A673 (cell line): ENCODE measurements at regions not wholly inside any gene's neighbourhood (a gene's known extent, or its start where the extent isn't known, plus 50 kb on each side); places are given as distances from the start of the nearest gene placed in this dataset.

Source experiments
- BruUV-seq: library from RNA; stranded (reverse); fragments of 400-500 nt; replicated peaks from 2 replicates; lab custom pipeline; 2021; lab: Mats Ljungman, UMichigan
- CTCF ChIA-PET: fragments of 300-600 bp; sonication (Branson Sonifier 250); formaldehyde crosslinking; loops from one replicate; lab custom pipeline; 2022; ENCODE audit warnings: antibody characterized with exemption; lab: Charles Lee
- POLR2A ChIA-PET: fragments of 300-600 bp; sonication (Branson Sonifier 250); formaldehyde crosslinking; loops from one replicate; lab custom pipeline; 2022; ENCODE audit warnings: antibody characterized with exemption; ENCODE audit not compliant: low non-redundant PET; lab: Charles Lee
- DNase-seq: peaks from one replicate; pipeline ENCODE4 v3.0.0-alpha.2; 2015; ENCODE audit warnings: low spot score
- H3K27ac ChIP-seq: fragments of 200-600 bp; sonication (generic); 2 replicates; pipeline ENCODE4 v1.5.1; 2016; ENCODE audit warnings: mixed run types, low read depth, mild to moderate bottlenecking, mixed read lengths, antibody characterized with exemption, low read length; ENCODE audit not compliant: poor library complexity, severe bottlenecking
- H3K27me3 ChIP-seq: fragments of 200-600 bp; sonication (generic); replicated peaks from 2 replicates; pipeline ENCODE4 v1.6.1; 2017; ENCODE audit warnings: mixed run types, low read depth, mild to moderate bottlenecking, mixed read lengths, antibody characterized with exemption, low read length; ENCODE audit not compliant: insufficient read depth, poor library complexity
- H3K36me3 ChIP-seq: fragments of 200-600 bp; sonication (generic); 2 replicates; pipeline ENCODE4 v1.6.1; 2016; ENCODE audit warnings: mixed run types, mild to moderate bottlenecking, mixed read lengths, antibody characterized with exemption, low read length; ENCODE audit not compliant: insufficient read depth, poor library complexity, severe bottlenecking
- H3K4me1 ChIP-seq: fragments of 200-600 bp; sonication (generic); 2 replicates; pipeline ENCODE4 v1.6.1; 2017; ENCODE audit warnings: mixed run types, mild to moderate bottlenecking, mixed read lengths, antibody characterized with exemption, low read length; ENCODE audit not compliant: insufficient read depth, poor library complexity, severe bottlenecking
- H3K4me3 ChIP-seq: fragments of 200-600 bp; sonication (generic); 2 replicates; pipeline ENCODE4 v1.5.1; 2016; ENCODE audit warnings: low read depth, mixed run types, mild to moderate bottlenecking, mixed read lengths, low read length; ENCODE audit not compliant: poor library complexity, severe bottlenecking
- H3K9me3 ChIP-seq: fragments of 200-600 bp; sonication (generic); 2 replicates; pipeline ENCODE4 v1.6.1; 2016; ENCODE audit warnings: mixed run types, low read depth, mild to moderate bottlenecking, mixed read lengths, antibody characterized with exemption, low read length; ENCODE audit not compliant: poor library complexity, severe bottlenecking
- EZH2 ChIP-seq: fragments of 200-600 bp; sonication (generic); IDR thresholded peaks from 2 replicates; pipeline ENCODE4 v1.6.1; 2017; ENCODE audit warnings: borderline replicate concordance, low read depth, mild to moderate bottlenecking, mixed read lengths, antibody characterized with exemption, low read length; ENCODE audit not compliant: poor library complexity, severe bottlenecking
- intact Hi-C: fragments of 100-400 bp; cut with micrococcal nuclease; formaldehyde crosslinking; loops from one replicate; pipeline ENCODE4 v1.10.0; 2022; ENCODE audit not compliant: unreplicated experiment
- TF ChIP-seq, protein P1 (sequence below): fragments of 300-800, 200-600 bp; sonication (generic); conservative IDR thresholded peaks from 2 replicates; pipeline ENCODE4 v1.5.1; 2017; ENCODE audit warnings: low read depth, mild to moderate bottlenecking, antibody characterized with exemption, low read length, moderate library complexity, mixed read lengths

DNA sequence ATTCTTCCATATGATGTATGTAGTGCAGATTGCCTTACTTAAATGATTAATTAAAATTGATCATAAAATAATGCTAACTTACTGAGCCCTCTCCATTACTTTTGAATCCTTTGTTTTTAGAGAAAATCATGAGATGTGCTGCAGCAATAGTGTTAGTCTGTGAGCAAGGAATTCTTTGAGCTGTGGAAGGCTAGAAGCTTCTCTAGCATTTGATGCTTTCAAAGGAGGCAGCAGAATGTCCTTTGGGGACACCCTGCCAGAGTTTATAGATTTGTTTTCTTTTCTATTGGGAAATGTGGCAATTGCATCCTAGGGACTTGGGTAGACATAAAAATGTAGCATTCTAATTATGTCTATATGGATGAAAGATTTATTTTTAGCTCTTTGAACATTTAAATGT, 284.1 kb upstream of the SMIM30 start:
- BruUV-seq, result no TSS peak
- ChIA-PET CTCF (no interaction called here), POLR2A (interaction anchor here (0.8 kb wide), 1 partner anchor 462 kb away, joined by 4 read pairs; no protein-coding TSS in a partner anchor)

GRCh38 chr7:113402005-113402404, 283.7 kb upstream of the SMIM30 start:
- no peaks in the 10 kb centered on the region for H3K36me3 ChIP-seq
- H3K27ac ChIP-seq, result no peak overlapping the region
- H3K4me3 ChIP-seq, result no peak overlapping the region
- no TSS peak for BruUV-seq
- TF ChIP-seq, protein P1, sequence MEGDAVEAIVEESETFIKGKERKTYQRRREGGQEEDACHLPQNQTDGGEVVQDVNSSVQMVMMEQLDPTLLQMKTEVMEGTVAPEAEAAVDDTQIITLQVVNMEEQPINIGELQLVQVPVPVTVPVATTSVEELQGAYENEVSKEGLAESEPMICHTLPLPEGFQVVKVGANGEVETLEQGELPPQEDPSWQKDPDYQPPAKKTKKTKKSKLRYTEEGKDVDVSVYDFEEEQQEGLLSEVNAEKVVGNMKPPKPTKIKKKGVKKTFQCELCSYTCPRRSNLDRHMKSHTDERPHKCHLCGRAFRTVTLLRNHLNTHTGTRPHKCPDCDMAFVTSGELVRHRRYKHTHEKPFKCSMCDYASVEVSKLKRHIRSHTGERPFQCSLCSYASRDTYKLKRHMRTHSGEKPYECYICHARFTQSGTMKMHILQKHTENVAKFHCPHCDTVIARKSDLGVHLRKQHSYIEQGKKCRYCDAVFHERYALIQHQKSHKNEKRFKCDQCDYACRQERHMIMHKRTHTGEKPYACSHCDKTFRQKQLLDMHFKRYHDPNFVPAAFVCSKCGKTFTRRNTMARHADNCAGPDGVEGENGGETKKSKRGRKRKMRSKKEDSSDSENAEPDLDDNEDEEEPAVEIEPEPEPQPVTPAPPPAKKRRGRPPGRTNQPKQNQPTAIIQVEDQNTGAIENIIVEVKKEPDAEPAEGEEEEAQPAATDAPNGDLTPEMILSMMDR, result no peak
- no peak for TF ChIP-seq EZH2
- H3K27me3 ChIP-seq, result no peaks in the 10 kb centered on the region
- H3K9me3 ChIP-seq, result no peaks in the 10 kb centered on the region
- ChIA-PET POLR2A (no interaction called here), CTCF (no interaction called here)
- intact Hi-C loops, result loop anchor here (5.0 kb wide), 1 partner anchor 295 kb away; no protein-coding TSS in a partner anchor
- no peak for DNase-seq
- H3K4me1 ChIP-seq, result no peaks in the 10 kb centered on the region

More for the DNA sequence above, 284.1 kb upstream of the SMIM30 start:
- Histone ChIP-seq H3K36me3 (no peaks in the 10 kb centered on the region), H3K27ac (no peak overlapping the region), H3K4me1 (no peaks in the 10 kb centered on the region), H3K9me3 (no peaks in the 10 kb centered on the region), H3K27me3 (no peaks in the 10 kb centered on the region), H3K4me3 (no peak overlapping the region)
- no peak for TF ChIP-seq EZH2
- TF ChIP-seq, protein P1, result no peak
- DNase-seq, result no peak
- intact Hi-C loops, result loop anchor here (5.0 kb wide), 1 partner anchor 295 kb away; no protein-coding TSS in a partner anchor

GRCh38 chr7:113394856-113395255, 276.5 kb upstream of the SMIM30 start:
- intact Hi-C loops, result no loop called here
- no TSS peak for BruUV-seq
- CTCF ChIA-PET, result no interaction called here

More at GRCh38 chr7:113394856-113395255, 276.5 kb upstream of the SMIM30 start:
- Histone ChIP-seq H3K27me3 (no peaks in the 10 kb centered on the region), H3K4me1 (no peaks in the 10 kb centered on the region), H3K4me3 (no peak overlapping the region), H3K36me3 (no peaks in the 10 kb centered on the region), H3K9me3 (no peaks in the 10 kb centered on the region), H3K27ac (no peak overlapping the region)
- POLR2A ChIA-PET, result no interaction called here
- DNase-seq, result peak; percentile 53
- TF ChIP-seq, protein P1, result no peak
